ENCODE measurements at regions not wholly inside any gene's neighbourhood (a gene's known extent, or its start where the extent isn't known, plus 50 kb on each side); places are given as distances from the start of the nearest gene placed in this dataset.

GRCh38 chr11:109865548-109866186 lies 227.5 kb upstream of the ZC3H12C start:
- DNase-seq = peak; percentile 21 to 61

GRCh38 chr11:109867784-109868183 lies 225.4 kb upstream of the ZC3H12C start:
- DNase-seq = no peak

GRCh38 chr11:109869536-109869935 lies 223.7 kb upstream of the ZC3H12C start:
- no peak for DNase-seq

- no peak for DNase-seq
These were observed 222.9 kb upstream of the ZC3H12C start for GRCh38 chr11:109870297-109870696.

- DNase-seq = no peak
These were observed 216.1 kb upstream of the ZC3H12C start for GRCh38 chr11:109877043-109877442.

- DNase-seq = no peak
These were observed 208.7 kb upstream of the ZC3H12C start for GRCh38 chr11:109884501-109884900.

- DNase-seq = no peak
These were observed 208.2 kb upstream of the ZC3H12C start for GRCh38 chr11:109885006-109885405.

- no peak for DNase-seq
These were observed 200.8 kb upstream of the ZC3H12C start for GRCh38 chr11:109892321-109892794.

GRCh38 chr11:109894242-109894641 lies 198.9 kb upstream of the ZC3H12C start:
- DNase-seq = no peak

- DNase-seq = no peak
These were observed 194.6 kb upstream of the ZC3H12C start for GRCh38 chr11:109898592-109898991.

GRCh38 chr11:109902764-109903433 lies 190.3 kb upstream of the ZC3H12C start:
- no peak for DNase-seq

- no peak for DNase-seq
These were observed 181.7 kb upstream of the ZC3H12C start for GRCh38 chr11:109911488-109911887.

GRCh38 chr11:109914038-109914437 lies 179.2 kb upstream of the ZC3H12C start:
- no peak for DNase-seq

- DNase-seq = no peak
These were observed 178.2 kb upstream of the ZC3H12C start for GRCh38 chr11:109914809-109915653.

- DNase-seq = no peak
These were observed 166.3 kb upstream of the ZC3H12C start for GRCh38 chr11:109926941-109927340.

GRCh38 chr11:109929308-109929707 lies 163.9 kb upstream of the ZC3H12C start:
- DNase-seq = no peak

- DNase-seq = no peak
These were observed 160.1 kb upstream of the ZC3H12C start for GRCh38 chr11:109933126-109933525.

GRCh38 chr11:109934151-109934550 lies 159.0 kb upstream of the ZC3H12C start:
- DNase-seq = no peak

GRCh38 chr11:109936661-109937180 lies 156.5 kb upstream of the ZC3H12C start:
- no peak for DNase-seq

GRCh38 chr11:109937968-109938367 lies 155.2 kb upstream of the ZC3H12C start:
- no peak for DNase-seq

GRCh38 chr11:109939166-109939810 lies 153.9 kb upstream of the ZC3H12C start:
- peak; percentile 85 to 95 for DNase-seq

- DNase-seq = no peak
These were observed 152.4 kb upstream of the ZC3H12C start for GRCh38 chr11:109940816-109941215.
